ENCODE measurements at regions not wholly inside any gene's neighbourhood (a gene's known extent, or its start where the extent isn't known, plus 50 kb on each side); places are given as distances from the start of the nearest gene placed in this dataset.

GRCh38 chr4:81626851-81627250 is 155.1 kb upstream of the RASGEF1B start:
- TF ChIP-seq, protein P1, sequence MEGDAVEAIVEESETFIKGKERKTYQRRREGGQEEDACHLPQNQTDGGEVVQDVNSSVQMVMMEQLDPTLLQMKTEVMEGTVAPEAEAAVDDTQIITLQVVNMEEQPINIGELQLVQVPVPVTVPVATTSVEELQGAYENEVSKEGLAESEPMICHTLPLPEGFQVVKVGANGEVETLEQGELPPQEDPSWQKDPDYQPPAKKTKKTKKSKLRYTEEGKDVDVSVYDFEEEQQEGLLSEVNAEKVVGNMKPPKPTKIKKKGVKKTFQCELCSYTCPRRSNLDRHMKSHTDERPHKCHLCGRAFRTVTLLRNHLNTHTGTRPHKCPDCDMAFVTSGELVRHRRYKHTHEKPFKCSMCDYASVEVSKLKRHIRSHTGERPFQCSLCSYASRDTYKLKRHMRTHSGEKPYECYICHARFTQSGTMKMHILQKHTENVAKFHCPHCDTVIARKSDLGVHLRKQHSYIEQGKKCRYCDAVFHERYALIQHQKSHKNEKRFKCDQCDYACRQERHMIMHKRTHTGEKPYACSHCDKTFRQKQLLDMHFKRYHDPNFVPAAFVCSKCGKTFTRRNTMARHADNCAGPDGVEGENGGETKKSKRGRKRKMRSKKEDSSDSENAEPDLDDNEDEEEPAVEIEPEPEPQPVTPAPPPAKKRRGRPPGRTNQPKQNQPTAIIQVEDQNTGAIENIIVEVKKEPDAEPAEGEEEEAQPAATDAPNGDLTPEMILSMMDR (IDR thresholded peaks at IDR 0.05), result no peak
- TF ChIP-seq POLR2AphosphoS5 (IDR thresholded peaks at IDR 0.05) (no peak), POLR2A (IDR thresholded peaks at IDR 0.05) (no peak)

All from transverse colon (tissue), 4 donors.